Astrocyte (in vitro differentiated cells and primary cell): ENCODE measurements at regions not wholly inside any gene's neighbourhood (a gene's known extent, or its start where the extent isn't known, plus 50 kb on each side); places are given as distances from the start of the nearest gene placed in this dataset.

ENCODE experiments used
- DNase-seq: peaks from one replicate; pipeline ENCODE4 v3.0.0-alpha.2; 2010; ENCODE audit warnings: low read depth
- FAIRE-seq: peaks from 2 replicates; lab custom pipeline; 2011; peaks lifted over from hg19 to GRCh38; lab: Jason Lieb, UNC
- H2AFZ ChIP-seq: 2 replicates; pipeline ENCODE4 v1.6.0; 2012; ENCODE audit warnings: low read depth, low read length, inconsistent platforms
- H3K27ac ChIP-seq: 2 replicates; pipeline ENCODE4 v1.5.1; 2011; ENCODE audit warnings: low read depth, low read length, inconsistent platforms
- H3K27me3 ChIP-seq: 2 replicates; pipeline ENCODE4 v1.6.0; 2011; ENCODE audit warnings: low read length, inconsistent platforms; ENCODE audit not compliant: insufficient read depth
- H3K36me3 ChIP-seq: 2 replicates; pipeline ENCODE4 v1.5.1; 2011; ENCODE audit warnings: low read length, inconsistent platforms; ENCODE audit not compliant: insufficient read depth
- H3K4me1 ChIP-seq: 2 replicates; pipeline ENCODE4 v1.5.1; 2011; ENCODE audit warnings: low read length, inconsistent platforms; ENCODE audit not compliant: insufficient read depth
- H3K4me2 ChIP-seq: 2 replicates; pipeline ENCODE4 v1.6.0; 2012; ENCODE audit warnings: low read length, inconsistent platforms
- H3K4me3 ChIP-seq: 2 replicates; pipeline ENCODE4 v1.5.1; 2011; ENCODE audit warnings: low read depth, mild to moderate bottlenecking, low read length, inconsistent platforms; ENCODE audit not compliant: insufficient read depth
- H3K79me2 ChIP-seq: 2 replicates; pipeline ENCODE4 v1.6.0; 2012; ENCODE audit warnings: mild to moderate bottlenecking, low read length, inconsistent platforms; ENCODE audit not compliant: insufficient read depth
- H3K9ac ChIP-seq: 2 replicates; pipeline ENCODE4 v1.6.0; 2012; ENCODE audit warnings: mild to moderate bottlenecking, low read length, inconsistent platforms
- H3K9me3 ChIP-seq: 2 replicates; pipeline ENCODE4 v1.5.1; 2012; ENCODE audit warnings: low read depth, mild to moderate bottlenecking, low read length, inconsistent platforms; ENCODE audit not compliant: insufficient read depth
- H4K20me1 ChIP-seq: 2 replicates; pipeline ENCODE4 v1.6.0; 2012; ENCODE audit warnings: low read length, inconsistent platforms; ENCODE audit not compliant: insufficient read depth
- H3K27ac Mint-ChIP-seq: one replicate; pipeline ENCODE4 v1.8.0; 2021; ENCODE audit warnings: mild to moderate bottlenecking, mixed read lengths; ENCODE audit not compliant: unreplicated experiment
- H3K27me3 Mint-ChIP-seq: one replicate; pipeline ENCODE4 v1.8.0; 2021; ENCODE audit warnings: low read depth, mixed read lengths; ENCODE audit not compliant: unreplicated experiment
- H3K36me3 Mint-ChIP-seq: one replicate; pipeline ENCODE4 v1.8.0; 2021; ENCODE audit warnings: low read depth, mixed read lengths; ENCODE audit not compliant: unreplicated experiment
- H3K4me1 Mint-ChIP-seq: one replicate; pipeline ENCODE4 v1.8.0; 2021; ENCODE audit warnings: low read depth, mixed read lengths; ENCODE audit not compliant: unreplicated experiment
- H3K4me3 Mint-ChIP-seq: one replicate; pipeline ENCODE4 v1.8.0; 2021; ENCODE audit warnings: mild to moderate bottlenecking, moderate library complexity, mixed read lengths; ENCODE audit not compliant: unreplicated experiment
- H3K9me3 Mint-ChIP-seq: one replicate; pipeline ENCODE4 v1.8.0; 2021; ENCODE audit warnings: mild to moderate bottlenecking, mixed read lengths; ENCODE audit not compliant: unreplicated experiment
- EZH2 ChIP-seq: IDR thresholded peaks from 2 replicates; pipeline ENCODE4 v1.6.1; 2012; ENCODE audit warnings: mild to moderate bottlenecking, low read length, inconsistent platforms; ENCODE audit not compliant: insufficient read depth
- TF ChIP-seq, protein P1 (sequence below): IDR thresholded peaks from 2 replicates; pipeline ENCODE4 v1.5.1; 2011; ENCODE audit warnings: low read depth, mild to moderate bottlenecking, inconsistent platforms, low read length, moderate library complexity; ENCODE audit not compliant: insufficient read depth

GRCh38 chr5:3381206-3381825, 214.3 kb upstream of the IRX1 start:
- no peaks in the 10 kb centered on the region for H3K36me3 Mint-ChIP-seq
- Histone ChIP-seq H3K9ac (no peak overlapping the region), H3K79me2 (no peaks in the 10 kb centered on the region), H2AFZ (no peak overlapping the region), H3K9me3 (peaks cover 6% of the 10 kb centered on the region), H3K27ac (no peak overlapping the region), H3K27me3 (no peaks in the 10 kb centered on the region), H3K4me2 (no peak overlapping the region), H3K36me3 (no peaks in the 10 kb centered on the region), H3K4me3 (no peak overlapping the region), H3K4me1 (no peaks in the 10 kb centered on the region), H4K20me1 (no peaks in the 10 kb centered on the region)
- no peak for DNase-seq
- peaks cover 2% of the 10 kb centered on the region for H3K9me3 Mint-ChIP-seq
- H3K27ac Mint-ChIP-seq: no peak overlapping the region
- no peaks in the 10 kb centered on the region for H3K4me1 Mint-ChIP-seq
- no peak overlapping the region for H3K4me3 Mint-ChIP-seq
- FAIRE-seq: no peak
- H3K27me3 Mint-ChIP-seq: peaks cover 35% of the 10 kb centered on the region
- TF ChIP-seq, protein P1, sequence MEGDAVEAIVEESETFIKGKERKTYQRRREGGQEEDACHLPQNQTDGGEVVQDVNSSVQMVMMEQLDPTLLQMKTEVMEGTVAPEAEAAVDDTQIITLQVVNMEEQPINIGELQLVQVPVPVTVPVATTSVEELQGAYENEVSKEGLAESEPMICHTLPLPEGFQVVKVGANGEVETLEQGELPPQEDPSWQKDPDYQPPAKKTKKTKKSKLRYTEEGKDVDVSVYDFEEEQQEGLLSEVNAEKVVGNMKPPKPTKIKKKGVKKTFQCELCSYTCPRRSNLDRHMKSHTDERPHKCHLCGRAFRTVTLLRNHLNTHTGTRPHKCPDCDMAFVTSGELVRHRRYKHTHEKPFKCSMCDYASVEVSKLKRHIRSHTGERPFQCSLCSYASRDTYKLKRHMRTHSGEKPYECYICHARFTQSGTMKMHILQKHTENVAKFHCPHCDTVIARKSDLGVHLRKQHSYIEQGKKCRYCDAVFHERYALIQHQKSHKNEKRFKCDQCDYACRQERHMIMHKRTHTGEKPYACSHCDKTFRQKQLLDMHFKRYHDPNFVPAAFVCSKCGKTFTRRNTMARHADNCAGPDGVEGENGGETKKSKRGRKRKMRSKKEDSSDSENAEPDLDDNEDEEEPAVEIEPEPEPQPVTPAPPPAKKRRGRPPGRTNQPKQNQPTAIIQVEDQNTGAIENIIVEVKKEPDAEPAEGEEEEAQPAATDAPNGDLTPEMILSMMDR: no peak
- no peak for TF ChIP-seq EZH2

- no peaks in the 10 kb centered on the region for H3K36me3 ChIP-seq
- TF ChIP-seq, protein P1: no peak
- TF ChIP-seq EZH2: no peak
- peaks cover 2% of the 10 kb centered on the region for H3K9me3 Mint-ChIP-seq
- no peak overlapping the region for H3K4me3 Mint-ChIP-seq
- no peak overlapping the region for H3K9ac ChIP-seq
- peaks cover 32% of the 10 kb centered on the region for H3K27me3 Mint-ChIP-seq
- no peaks in the 10 kb centered on the region for H3K27me3 ChIP-seq
- H2AFZ ChIP-seq: no peak overlapping the region
- no peaks in the 10 kb centered on the region for H3K4me1 Mint-ChIP-seq
- H4K20me1 ChIP-seq: no peaks in the 10 kb centered on the region
- DNase-seq (no peak), FAIRE-seq (no peak)
- H3K4me3 ChIP-seq: no peak overlapping the region
- H3K27ac ChIP-seq: no peak overlapping the region
- H3K4me1 ChIP-seq: no peaks in the 10 kb centered on the region
- H3K36me3 Mint-ChIP-seq: no peaks in the 10 kb centered on the region
- H3K79me2 ChIP-seq: no peaks in the 10 kb centered on the region
- H3K27ac Mint-ChIP-seq: no peak overlapping the region
- no peak overlapping the region for H3K4me2 ChIP-seq
- peaks cover 6% of the 10 kb centered on the region for H3K9me3 ChIP-seq
Measured at GRCh38 chr5:3380689-3381088, 214.9 kb upstream of the IRX1 start.

GRCh38 chr5:3377831-3378230, 217.8 kb upstream of the IRX1 start:
- TF ChIP-seq EZH2: no peak
- DNase-seq: no peak

More at GRCh38 chr5:3377831-3378230, 217.8 kb upstream of the IRX1 start:
- Mint-ChIP-seq H3K27me3 (peaks cover 36% of the 10 kb centered on the region), H3K4me1 (no peaks in the 10 kb centered on the region), H3K4me3 (no peak overlapping the region), H3K27ac (no peak overlapping the region), H3K36me3 (no peaks in the 10 kb centered on the region), H3K9me3 (peaks cover 9% of the 10 kb centered on the region)
- FAIRE-seq: no peak
- Histone ChIP-seq H3K9ac (no peak overlapping the region), H3K4me3 (no peak overlapping the region), H3K27ac (no peak overlapping the region), H3K4me1 (no peaks in the 10 kb centered on the region), H3K9me3 (peaks cover 19% of the 10 kb centered on the region), H2AFZ (no peak overlapping the region), H3K36me3 (no peaks in the 10 kb centered on the region), H3K27me3 (no peaks in the 10 kb centered on the region), H3K4me2 (no peak overlapping the region), H4K20me1 (no peaks in the 10 kb centered on the region), H3K79me2 (no peaks in the 10 kb centered on the region)
